HEK293 (cell line): ENCODE measurements at regions not wholly inside any gene's neighbourhood (a gene's known extent, or its start where the extent isn't known, plus 50 kb on each side); places are given as distances from the start of the nearest gene placed in this dataset.

ENCODE experiments used
- CTCF ChIA-PET: fragments of 350-600 bp; formaldehyde crosslinking; extraction: SDS; loops from one replicate; lab custom pipeline; 2021; ENCODE audit warnings: antibody characterized with exemption; lab: Yijun Ruan, JAX
- POLR2A ChIA-PET: fragments of 300-600 bp; formaldehyde crosslinking; extraction: SDS; loops from one replicate; lab custom pipeline; 2020; ENCODE audit warnings: antibody characterized with exemption, inconsistent platforms; lab: Yijun Ruan, JAX
- H3K27ac ChIP-seq: fragments of 200-500 bp; sonication (Bioruptor generic); 2 replicates; pipeline ENCODE4 v1.5.1; 2014; ENCODE audit warnings: low read depth, low read length, control low read depth, inconsistent platforms; ENCODE audit errors: extremely low read depth
- H3K36me3 ChIP-seq, 2 experiments: fragments of 200-500 bp in 1 of 2; sonication (Bioruptor generic) in 1 of 2; 1 replicate in 1 of 2; 2 replicates in 1 of 2; pipeline ENCODE4 v1.5.1; 2014 to 2017; ENCODE audit warnings: inconsistent platforms in 2 of 2, low read length in 2 of 2; ENCODE audit not compliant: control insufficient read depth in 2 of 2, insufficient read depth in 1 of 2
- H3K4me1 ChIP-seq: fragments of 200-500 bp; sonication (Bioruptor generic); 2 replicates; pipeline ENCODE4 v1.5.1; 2014; ENCODE audit warnings: mild to moderate bottlenecking, low read length, inconsistent platforms; ENCODE audit not compliant: control insufficient read depth, insufficient read depth
- H3K4me3 ChIP-seq: 2 replicates; pipeline ENCODE4 v1.5.1; 2011; ENCODE audit warnings: low read depth, mild to moderate bottlenecking, control low read depth, low read length, moderate library complexity
- H3K9me3 ChIP-seq: fragments of 200-500 bp; sonication (Bioruptor generic); 2 replicates; pipeline ENCODE4 v1.5.1; 2014; ENCODE audit warnings: low read depth, low read length, inconsistent platforms; ENCODE audit not compliant: control insufficient read depth, insufficient read depth
- FEZF1 ChIP-seq: fragments of 450-650 bp; formaldehyde crosslinking; IDR thresholded peaks from 2 replicates; pipeline ENCODE4 v1.5.1; 2016; ENCODE audit warnings: missing biosample characterization, missing genetic modification characterization
- GLI2 ChIP-seq: fragments of 450-650 bp; formaldehyde crosslinking; IDR thresholded peaks from 2 replicates; pipeline ENCODE4; 2017; ENCODE audit warnings: missing biosample characterization, missing genetic modification characterization, low read depth, borderline replicate concordance
- KLF9 ChIP-seq: fragments of 450-650 bp; formaldehyde crosslinking; IDR thresholded peaks from 2 replicates; pipeline ENCODE4 v1.5.1; 2016; ENCODE audit warnings: missing biosample characterization, missing genetic modification characterization, low read depth
- TCF7L2 ChIP-seq: IDR thresholded peaks from 2 replicates; pipeline ENCODE4 v1.6.1; 2011; ENCODE audit warnings: low read depth, mild to moderate bottlenecking, inconsistent platforms, low read length, moderate library complexity, borderline replicate concordance
- ZNF121 ChIP-seq: fragments of 450-650 bp; formaldehyde crosslinking; IDR thresholded peaks from 2 replicates; pipeline ENCODE4 v1.5.1; 2016; ENCODE audit warnings: missing biosample characterization, missing genetic modification characterization
- ZNF19 ChIP-seq: fragments of 450-650 bp; formaldehyde crosslinking; IDR thresholded peaks from 2 replicates; pipeline ENCODE4; 2016; ENCODE audit warnings: missing biosample characterization, missing genetic modification characterization, low read depth
- ZNF202 ChIP-seq: fragments of 450-650 bp; formaldehyde crosslinking; IDR thresholded peaks from 2 replicates; pipeline ENCODE4 v1.5.1; 2016; ENCODE audit warnings: missing biosample characterization, missing genetic modification characterization, borderline replicate concordance
- ZNF335 ChIP-seq: fragments of 450-650 bp; formaldehyde crosslinking; conservative IDR thresholded peaks from 2 replicates; pipeline ENCODE4 v1.5.1; 2016; ENCODE audit warnings: missing biosample characterization, missing genetic modification characterization
- ZNF423 ChIP-seq: fragments of 450-650 bp; formaldehyde crosslinking; IDR thresholded peaks from 2 replicates; pipeline ENCODE4 v1.5.1; 2016; ENCODE audit warnings: missing biosample characterization, missing genetic modification characterization
- ZNF514 ChIP-seq: fragments of 450-650 bp; formaldehyde crosslinking; IDR thresholded peaks from 2 replicates; pipeline ENCODE4 v1.5.1; 2016; ENCODE audit warnings: missing biosample characterization, missing genetic modification characterization
- ZNF560 ChIP-seq: fragments of 450-650 bp; formaldehyde crosslinking; IDR thresholded peaks from 2 replicates; pipeline ENCODE4 v1.5.1; 2017; ENCODE audit warnings: missing biosample characterization, missing genetic modification characterization, borderline replicate concordance
- ZNF621 ChIP-seq: fragments of 450-650 bp; formaldehyde crosslinking; IDR thresholded peaks from 2 replicates; pipeline ENCODE4 v1.5.1; 2017; ENCODE audit warnings: missing biosample characterization, missing genetic modification characterization
- ZNF777 ChIP-seq: fragments of 450-650 bp; formaldehyde crosslinking; IDR thresholded peaks from 2 replicates; pipeline ENCODE4 v1.5.1; 2017; ENCODE audit warnings: missing biosample characterization, missing genetic modification characterization, borderline replicate concordance
- ZNF785 ChIP-seq: fragments of 450-650 bp; formaldehyde crosslinking; IDR thresholded peaks from 2 replicates; pipeline ENCODE4 v1.5.1; 2016; ENCODE audit warnings: missing biosample characterization, missing genetic modification characterization
- TF ChIP-seq, protein P1 (sequence below): fragments of 450-650 bp; formaldehyde crosslinking; IDR thresholded peaks from 2 replicates; pipeline ENCODE4 v1.5.1; 2017; ENCODE audit warnings: missing biosample characterization, missing genetic modification characterization
- TF ChIP-seq, protein P2 (sequence below): fragments of 450-650 bp; formaldehyde crosslinking; IDR thresholded peaks from 2 replicates; pipeline ENCODE4 v1.5.1; 2017; ENCODE audit warnings: missing biosample characterization, missing genetic modification characterization
- TF ChIP-seq, protein P3 (sequence below): fragments of 450-650 bp; formaldehyde crosslinking; IDR thresholded peaks from 2 replicates; pipeline ENCODE4; 2016; ENCODE audit warnings: missing biosample characterization, missing genetic modification characterization
- TF ChIP-seq, protein P4 (sequence below): fragments of 450-650 bp; formaldehyde crosslinking; IDR thresholded peaks from 2 replicates; pipeline ENCODE4 v1.5.1; 2016; ENCODE audit warnings: missing biosample characterization, missing genetic modification characterization, borderline replicate concordance
- TF ChIP-seq, protein P5 (sequence below): fragments of 450-650 bp; formaldehyde crosslinking; IDR thresholded peaks from 2 replicates; pipeline ENCODE4 v1.5.1; 2017; ENCODE audit warnings: missing biosample characterization, missing genetic modification characterization

DNA sequence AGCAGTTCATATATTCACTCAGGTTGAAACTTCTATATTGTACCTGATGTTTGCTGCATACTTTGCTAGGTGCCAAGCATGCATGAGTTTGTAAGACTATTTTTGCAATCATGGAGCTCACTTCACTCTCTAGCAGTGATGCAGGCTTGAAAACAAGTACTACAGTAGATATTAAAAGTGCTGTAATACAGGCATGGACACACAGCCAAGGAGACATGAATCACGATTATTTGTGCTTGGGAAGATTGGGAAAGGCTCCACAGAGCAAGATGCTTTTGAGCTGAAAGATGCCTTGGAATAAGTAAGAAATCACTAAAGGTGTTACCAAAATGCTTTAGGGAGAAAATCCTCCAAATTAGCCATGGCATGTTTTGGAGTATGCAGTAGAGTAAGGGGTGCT, 427.4 kb downstream of the UTRN start (continued):
- TF ChIP-seq, protein P1, sequence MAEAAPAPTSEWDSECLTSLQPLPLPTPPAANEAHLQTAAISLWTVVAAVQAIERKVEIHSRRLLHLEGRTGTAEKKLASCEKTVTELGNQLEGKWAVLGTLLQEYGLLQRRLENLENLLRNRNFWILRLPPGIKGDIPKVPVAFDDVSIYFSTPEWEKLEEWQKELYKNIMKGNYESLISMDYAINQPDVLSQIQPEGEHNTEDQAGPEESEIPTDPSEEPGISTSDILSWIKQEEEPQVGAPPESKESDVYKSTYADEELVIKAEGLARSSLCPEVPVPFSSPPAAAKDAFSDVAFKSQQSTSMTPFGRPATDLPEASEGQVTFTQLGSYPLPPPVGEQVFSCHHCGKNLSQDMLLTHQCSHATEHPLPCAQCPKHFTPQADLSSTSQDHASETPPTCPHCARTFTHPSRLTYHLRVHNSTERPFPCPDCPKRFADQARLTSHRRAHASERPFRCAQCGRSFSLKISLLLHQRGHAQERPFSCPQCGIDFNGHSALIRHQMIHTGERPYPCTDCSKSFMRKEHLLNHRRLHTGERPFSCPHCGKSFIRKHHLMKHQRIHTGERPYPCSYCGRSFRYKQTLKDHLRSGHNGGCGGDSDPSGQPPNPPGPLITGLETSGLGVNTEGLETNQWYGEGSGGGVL (tag by site-specific recombination) = no peak
- TF ChIP-seq, protein P2, sequence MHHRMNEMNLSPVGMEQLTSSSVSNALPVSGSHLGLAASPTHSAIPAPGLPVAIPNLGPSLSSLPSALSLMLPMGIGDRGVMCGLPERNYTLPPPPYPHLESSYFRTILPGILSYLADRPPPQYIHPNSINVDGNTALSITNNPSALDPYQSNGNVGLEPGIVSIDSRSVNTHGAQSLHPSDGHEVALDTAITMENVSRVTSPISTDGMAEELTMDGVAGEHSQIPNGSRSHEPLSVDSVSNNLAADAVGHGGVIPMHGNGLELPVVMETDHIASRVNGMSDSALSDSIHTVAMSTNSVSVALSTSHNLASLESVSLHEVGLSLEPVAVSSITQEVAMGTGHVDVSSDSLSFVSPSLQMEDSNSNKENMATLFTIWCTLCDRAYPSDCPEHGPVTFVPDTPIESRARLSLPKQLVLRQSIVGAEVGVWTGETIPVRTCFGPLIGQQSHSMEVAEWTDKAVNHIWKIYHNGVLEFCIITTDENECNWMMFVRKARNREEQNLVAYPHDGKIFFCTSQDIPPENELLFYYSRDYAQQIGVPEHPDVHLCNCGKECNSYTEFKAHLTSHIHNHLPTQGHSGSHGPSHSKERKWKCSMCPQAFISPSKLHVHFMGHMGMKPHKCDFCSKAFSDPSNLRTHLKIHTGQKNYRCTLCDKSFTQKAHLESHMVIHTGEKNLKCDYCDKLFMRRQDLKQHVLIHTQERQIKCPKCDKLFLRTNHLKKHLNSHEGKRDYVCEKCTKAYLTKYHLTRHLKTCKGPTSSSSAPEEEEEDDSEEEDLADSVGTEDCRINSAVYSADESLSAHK (tag by site-specific recombination) = no peak
- TF ChIP-seq KLF9 (tag by site-specific recombination) = no peak
- no peak for TF ChIP-seq TCF7L2
- TF ChIP-seq, protein P3, sequence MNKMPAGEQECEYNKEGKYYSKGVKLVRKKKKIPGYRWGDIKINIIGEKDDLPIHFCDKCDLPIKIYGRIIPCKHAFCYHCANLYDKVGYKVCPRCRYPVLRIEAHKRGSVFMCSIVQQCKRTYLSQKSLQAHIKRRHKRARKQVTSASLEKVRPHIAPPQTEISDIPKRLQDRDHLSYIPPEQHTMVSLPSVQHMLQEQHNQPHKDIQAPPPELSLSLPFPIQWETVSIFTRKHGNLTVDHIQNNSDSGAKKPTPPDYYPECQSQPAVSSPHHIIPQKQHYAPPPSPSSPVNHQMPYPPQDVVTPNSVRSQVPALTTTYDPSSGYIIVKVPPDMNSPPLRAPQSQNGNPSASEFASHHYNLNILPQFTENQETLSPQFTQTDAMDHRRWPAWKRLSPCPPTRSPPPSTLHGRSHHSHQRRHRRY (tag by site-specific recombination) = no peak
- TF ChIP-seq, protein P4, sequence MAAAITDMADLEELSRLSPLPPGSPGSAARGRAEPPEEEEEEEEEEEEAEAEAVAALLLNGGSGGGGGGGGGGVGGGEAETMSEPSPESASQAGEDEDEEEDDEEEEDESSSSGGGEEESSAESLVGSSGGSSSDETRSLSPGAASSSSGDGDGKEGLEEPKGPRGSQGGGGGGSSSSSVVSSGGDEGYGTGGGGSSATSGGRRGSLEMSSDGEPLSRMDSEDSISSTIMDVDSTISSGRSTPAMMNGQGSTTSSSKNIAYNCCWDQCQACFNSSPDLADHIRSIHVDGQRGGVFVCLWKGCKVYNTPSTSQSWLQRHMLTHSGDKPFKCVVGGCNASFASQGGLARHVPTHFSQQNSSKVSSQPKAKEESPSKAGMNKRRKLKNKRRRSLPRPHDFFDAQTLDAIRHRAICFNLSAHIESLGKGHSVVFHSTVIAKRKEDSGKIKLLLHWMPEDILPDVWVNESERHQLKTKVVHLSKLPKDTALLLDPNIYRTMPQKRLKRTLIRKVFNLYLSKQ (tag by site-specific recombination) = no peak

DNA sequence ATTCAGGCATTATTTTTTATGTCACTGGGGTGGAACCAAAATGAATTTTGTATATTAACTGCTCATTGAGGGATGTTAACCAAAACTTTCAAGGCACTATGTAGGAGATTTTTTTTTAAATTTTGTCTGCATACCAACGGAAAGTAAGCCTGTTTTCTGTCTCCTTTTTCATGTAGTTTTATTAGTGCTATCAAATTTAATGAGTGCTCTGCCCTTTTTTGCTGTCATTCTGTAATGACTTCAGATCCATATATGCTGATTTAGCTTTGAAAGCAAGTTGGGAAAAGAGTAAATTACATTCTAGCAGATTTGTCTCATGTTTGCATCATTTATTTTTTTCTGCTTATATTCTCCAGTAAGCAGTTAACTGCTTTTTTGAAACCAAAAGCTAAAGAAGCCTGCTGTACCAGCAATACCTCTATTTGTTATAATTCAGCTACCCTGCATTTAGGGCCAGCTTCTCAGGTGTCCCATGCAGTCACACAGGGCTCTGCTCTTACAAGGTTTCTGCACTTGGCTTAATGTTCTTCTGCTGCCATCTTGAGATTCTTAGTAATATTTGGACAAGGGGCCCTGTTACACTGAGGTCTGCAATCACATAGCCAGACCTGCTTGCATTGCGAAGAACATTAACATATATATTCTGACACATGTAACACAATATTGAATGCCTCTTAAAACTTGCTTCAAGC, 429.0 kb downstream of the UTRN start:
- Histone ChIP-seq H3K27ac (no peak overlapping the region), H3K4me1 (peaks cover 5% of the 10 kb centered on the region; the same call in 1 of the 2 replicates), H3K36me3 (no peaks in the 10 kb centered on the region), H3K9me3 (no peaks in the 10 kb centered on the region), H3K4me3 (no peak overlapping the region)
- ChIA-PET CTCF (interaction anchor here (0.6 kb wide), 1 partner anchor 10 kb away, joined by 3 read pairs; no protein-coding TSS in a partner anchor), POLR2A (no interaction called here)
- TF ChIP-seq ZNF514 (tag by site-specific recombination) (no peak), ZNF423 (tag by site-specific recombination) (no peak), ZNF785 (tag by site-specific recombination) (no peak), ZNF121 (tag by site-specific recombination) (no peak), ZNF621 (tag by site-specific recombination) (no peak), FEZF1 (tag by site-specific recombination) (peak; percentile 77), ZNF560 (tag by site-specific recombination) (no peak), ZNF777 (tag by site-specific recombination) (no peak), ZNF335 (no peak), ZNF19 (no peak), ZNF202 (tag by site-specific recombination) (no peak), GLI2 (tag by site-specific recombination) (no peak)
- TF ChIP-seq, protein P5, sequence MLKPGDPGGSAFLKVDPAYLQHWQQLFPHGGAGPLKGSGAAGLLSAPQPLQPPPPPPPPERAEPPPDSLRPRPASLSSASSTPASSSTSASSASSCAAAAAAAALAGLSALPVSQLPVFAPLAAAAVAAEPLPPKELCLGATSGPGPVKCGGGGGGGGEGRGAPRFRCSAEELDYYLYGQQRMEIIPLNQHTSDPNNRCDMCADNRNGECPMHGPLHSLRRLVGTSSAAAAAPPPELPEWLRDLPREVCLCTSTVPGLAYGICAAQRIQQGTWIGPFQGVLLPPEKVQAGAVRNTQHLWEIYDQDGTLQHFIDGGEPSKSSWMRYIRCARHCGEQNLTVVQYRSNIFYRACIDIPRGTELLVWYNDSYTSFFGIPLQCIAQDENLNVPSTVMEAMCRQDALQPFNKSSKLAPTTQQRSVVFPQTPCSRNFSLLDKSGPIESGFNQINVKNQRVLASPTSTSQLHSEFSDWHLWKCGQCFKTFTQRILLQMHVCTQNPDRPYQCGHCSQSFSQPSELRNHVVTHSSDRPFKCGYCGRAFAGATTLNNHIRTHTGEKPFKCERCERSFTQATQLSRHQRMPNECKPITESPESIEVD (tag by site-specific recombination) = peak; percentile 58
- TF ChIP-seq, protein P4 (tag by site-specific recombination) = no peak
- TF ChIP-seq, all 188 proteins: peak for 2
